ENCODE measurements at regions not wholly inside any gene's neighbourhood (a gene's known extent, or its start where the extent isn't known, plus 50 kb on each side); places are given as distances from the start of the nearest gene placed in this dataset.

- TF ChIP-seq ZNF518A (tag by site-specific recombination; conservative IDR thresholded peaks at IDR 0.05; ENCODE audit: low read depth) (no peak), ZNF354C (tag by site-specific recombination; IDR thresholded peaks at IDR 0.05; ENCODE audit: borderline replicate concordance, low read depth) (no peak), REST (tag by site-specific recombination; IDR thresholded peaks at IDR 0.05) (no peak), ZXDB (tag by site-specific recombination; IDR thresholded peaks at IDR 0.05) (no peak), GLIS2 (tag by site-specific recombination; IDR thresholded peaks at IDR 0.05) (no peak), ZNF529 (tag by site-specific recombination; IDR thresholded peaks at IDR 0.05; ENCODE audit: insufficient replicate concordance) (no peak), ZNF692 (tag by site-specific recombination; IDR thresholded peaks at IDR 0.05) (no peak), ZNF24 (tag by site-specific recombination; IDR thresholded peaks at IDR 0.05) (no peak), AEBP2 (tag by site-specific recombination; IDR thresholded peaks at IDR 0.05; ENCODE audit: borderline replicate concordance) (no peak)
Measured at GRCh38 chr4:137707626-137708025, 175.3 kb upstream of the PCDH18 start (continued).

- CTCF ChIA-PET = no interaction called here
- no peak overlapping the region for H3K4me3 ChIP-seq (ENCODE audit: low read depth, low read length)
- TF ChIP-seq ZNF549 (tag by site-specific recombination; IDR thresholded peaks at IDR 0.05) (no peak), ZFP37 (tag by site-specific recombination; IDR thresholded peaks at IDR 0.05) (no peak), ZBTB48 (tag by site-specific recombination; IDR thresholded peaks at IDR 0.05) (no peak), SP7 (tag by site-specific recombination; IDR thresholded peaks at IDR 0.05) (no peak), ZNF26 (tag by site-specific recombination; IDR thresholded peaks at IDR 0.05) (no peak), AEBP2 (tag by site-specific recombination; IDR thresholded peaks at IDR 0.05; ENCODE audit: borderline replicate concordance) (no peak), KLF16 (tag by site-specific recombination; IDR thresholded peaks at IDR 0.05) (no peak), FEZF1 (tag by site-specific recombination; IDR thresholded peaks at IDR 0.05) (no peak), ZSCAN4 (tag by site-specific recombination; IDR thresholded peaks at IDR 0.05) (no peak)
Measured at GRCh38 chr4:137707102-137707620, 174.9 kb upstream of the PCDH18 start.

More at GRCh38 chr4:137707102-137707620, 174.9 kb upstream of the PCDH18 start:
- no peaks in the 10 kb centered on the region for H3K36me3 ChIP-seq (ENCODE audit: control insufficient read depth in 2 of 2, insufficient read depth in 1 of 2, low read length in 2 of 2)
- H3K27ac ChIP-seq (ENCODE audit: extremely low read depth, low read depth, low read length) = no peak overlapping the region
- no peaks in the 10 kb centered on the region for H3K4me1 ChIP-seq (ENCODE audit: control insufficient read depth, insufficient read depth, low read length)
- no peaks in the 10 kb centered on the region for H3K9me3 ChIP-seq (ENCODE audit: control insufficient read depth, insufficient read depth, low read depth, low read length)
- POLR2A ChIA-PET = no interaction called here

All from HEK293 (cell line).